ENCODE measurements at regions not wholly inside any gene's neighbourhood (a gene's known extent, or its start where the extent isn't known, plus 50 kb on each side); places are given as distances from the start of the nearest gene placed in this dataset.

DNA sequence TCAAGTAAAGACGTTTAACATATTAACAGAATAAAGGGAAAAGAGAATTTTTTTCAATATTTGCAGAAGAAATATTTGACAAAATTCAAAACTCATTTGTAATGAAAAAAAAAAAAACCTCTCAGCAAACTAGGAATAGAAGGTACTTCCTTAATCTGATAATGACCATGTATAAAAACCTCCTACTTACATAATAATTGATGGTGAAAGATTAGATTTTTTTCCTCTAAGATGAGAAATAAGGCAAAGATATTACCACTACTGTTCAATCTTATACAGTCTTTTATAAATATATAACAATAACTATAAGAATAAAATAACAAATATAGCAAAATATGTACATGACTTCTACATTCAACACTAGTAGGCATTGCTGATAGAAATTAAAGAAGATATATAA, 424.6 kb upstream of the KLF4 start:
- TF ChIP-seq, protein P1, sequence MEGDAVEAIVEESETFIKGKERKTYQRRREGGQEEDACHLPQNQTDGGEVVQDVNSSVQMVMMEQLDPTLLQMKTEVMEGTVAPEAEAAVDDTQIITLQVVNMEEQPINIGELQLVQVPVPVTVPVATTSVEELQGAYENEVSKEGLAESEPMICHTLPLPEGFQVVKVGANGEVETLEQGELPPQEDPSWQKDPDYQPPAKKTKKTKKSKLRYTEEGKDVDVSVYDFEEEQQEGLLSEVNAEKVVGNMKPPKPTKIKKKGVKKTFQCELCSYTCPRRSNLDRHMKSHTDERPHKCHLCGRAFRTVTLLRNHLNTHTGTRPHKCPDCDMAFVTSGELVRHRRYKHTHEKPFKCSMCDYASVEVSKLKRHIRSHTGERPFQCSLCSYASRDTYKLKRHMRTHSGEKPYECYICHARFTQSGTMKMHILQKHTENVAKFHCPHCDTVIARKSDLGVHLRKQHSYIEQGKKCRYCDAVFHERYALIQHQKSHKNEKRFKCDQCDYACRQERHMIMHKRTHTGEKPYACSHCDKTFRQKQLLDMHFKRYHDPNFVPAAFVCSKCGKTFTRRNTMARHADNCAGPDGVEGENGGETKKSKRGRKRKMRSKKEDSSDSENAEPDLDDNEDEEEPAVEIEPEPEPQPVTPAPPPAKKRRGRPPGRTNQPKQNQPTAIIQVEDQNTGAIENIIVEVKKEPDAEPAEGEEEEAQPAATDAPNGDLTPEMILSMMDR (IDR thresholded peaks at IDR 0.05; ENCODE audit: insufficient read depth, low read depth, low read length, missing control alignments): no peak
- H3K4me3 ChIP-seq (ENCODE audit: low read depth, low read length): no peak overlapping the region
- DNase-seq (ENCODE audit: low read depth): no peak

DNA sequence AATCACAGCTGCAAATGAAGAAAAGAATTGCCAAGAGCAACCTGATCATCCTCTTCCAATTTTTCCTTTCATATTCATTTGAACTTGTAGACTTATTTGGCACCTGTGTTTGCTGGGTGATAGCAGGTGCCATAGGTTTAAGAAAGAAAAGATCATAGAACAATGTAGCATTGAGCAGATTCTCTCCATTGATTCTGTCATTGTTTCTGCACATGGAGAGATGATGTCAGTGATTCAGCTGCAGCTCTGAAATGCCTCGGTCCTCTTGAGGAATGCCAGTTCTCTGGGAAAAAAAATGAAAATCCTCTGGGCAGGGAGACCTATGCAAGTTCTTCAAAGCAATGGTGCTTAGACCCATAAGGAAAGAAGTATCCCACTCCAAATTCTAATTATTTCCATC, 418.1 kb upstream of the KLF4 start:
- no peak for DNase-seq (ENCODE audit: low read depth)
- H3K4me3 ChIP-seq (ENCODE audit: low read depth, low read length): no peak overlapping the region
- TF ChIP-seq, protein P1 (IDR thresholded peaks at IDR 0.05; ENCODE audit: insufficient read depth, low read depth, low read length, missing control alignments): no peak

DNA sequence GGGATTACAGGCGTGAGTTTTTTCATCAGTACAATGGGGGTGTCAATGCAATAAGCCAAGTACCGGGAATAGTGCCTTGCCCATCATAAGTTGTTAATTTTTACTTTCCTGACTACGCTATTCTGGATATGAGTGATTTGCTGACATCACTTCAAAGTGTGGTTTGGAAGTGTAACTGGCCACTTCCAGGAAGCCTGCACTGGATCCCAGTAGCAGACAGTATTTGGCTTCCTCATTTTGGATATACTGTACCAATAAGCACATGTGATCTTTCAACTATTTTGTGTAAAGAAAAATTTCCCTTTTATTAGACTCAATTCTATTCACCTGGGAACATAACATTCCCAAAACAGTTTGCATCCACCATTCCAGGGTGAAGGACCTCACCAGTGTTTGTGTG, 417.7 kb upstream of the KLF4 start:
- H3K4me3 ChIP-seq (ENCODE audit: low read depth, low read length): no peak overlapping the region
- TF ChIP-seq, protein P1 (IDR thresholded peaks at IDR 0.05; ENCODE audit: insufficient read depth, low read depth, low read length, missing control alignments): no peak
- DNase-seq (ENCODE audit: low read depth): no peak

DNA sequence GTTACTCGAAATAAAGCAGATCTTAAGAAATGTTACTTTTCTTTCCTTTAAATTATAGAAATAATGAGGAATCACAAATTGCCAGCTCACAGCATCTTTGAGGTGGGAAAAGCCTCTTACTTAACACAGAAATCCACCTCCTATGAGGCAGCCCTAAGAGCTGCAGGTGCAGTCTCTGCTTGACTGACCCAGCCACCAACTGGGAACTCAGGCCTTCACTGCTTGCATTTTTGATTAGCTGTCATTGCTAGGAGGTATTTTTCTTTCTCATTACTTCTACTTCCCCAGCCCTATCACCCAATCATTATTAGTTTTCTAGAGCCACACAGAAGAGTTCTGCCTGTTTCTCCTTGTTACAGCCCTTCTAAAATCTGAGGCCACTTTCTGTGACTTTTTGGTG, 416.5 kb upstream of the KLF4 start:
- DNase-seq (ENCODE audit: low read depth): no peak
- H3K4me3 ChIP-seq (ENCODE audit: low read depth, low read length): no peak overlapping the region
- TF ChIP-seq, protein P1 (IDR thresholded peaks at IDR 0.05; ENCODE audit: insufficient read depth, low read depth, low read length, missing control alignments): no peak

DNA sequence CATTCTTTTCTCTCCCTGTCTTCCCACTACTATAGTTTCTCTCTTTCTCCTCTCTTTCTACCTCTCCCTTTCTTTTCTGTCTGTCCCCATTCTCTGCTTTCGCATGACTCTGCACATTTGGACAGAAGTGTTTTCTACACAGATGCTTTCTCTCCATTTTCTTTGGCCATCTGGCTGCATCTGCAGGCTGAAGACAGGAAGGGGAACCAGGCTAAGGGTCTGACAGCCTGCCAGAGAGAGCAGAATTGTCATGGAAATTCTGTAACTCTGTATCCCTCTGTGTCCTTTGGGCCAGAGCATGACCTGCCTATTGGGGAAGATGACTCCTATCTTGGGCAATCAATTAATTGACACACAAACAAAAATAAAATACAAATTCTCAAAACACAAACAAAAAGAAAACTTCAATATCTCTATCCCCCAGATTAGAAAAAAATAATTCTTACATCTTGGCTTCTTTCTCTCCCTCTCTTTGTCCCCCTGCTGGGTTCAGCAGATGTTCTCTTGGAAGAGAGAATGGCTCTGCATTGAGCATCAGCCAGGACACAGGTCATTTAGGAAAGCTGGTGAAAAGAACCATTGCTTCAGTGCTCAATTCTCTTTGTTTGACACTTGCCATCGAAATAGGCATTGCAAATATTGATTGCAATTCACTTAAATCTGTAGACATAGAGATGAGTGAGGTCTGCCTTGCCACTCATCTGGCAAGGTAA, 415.9 kb upstream of the KLF4 start:
- TF ChIP-seq, protein P1 (IDR thresholded peaks at IDR 0.05; ENCODE audit: insufficient read depth, low read depth, low read length, missing control alignments): no peak
- DNase-seq (ENCODE audit: low read depth): no peak
- no peak overlapping the region for H3K4me3 ChIP-seq (ENCODE audit: low read depth, low read length)

DNA sequence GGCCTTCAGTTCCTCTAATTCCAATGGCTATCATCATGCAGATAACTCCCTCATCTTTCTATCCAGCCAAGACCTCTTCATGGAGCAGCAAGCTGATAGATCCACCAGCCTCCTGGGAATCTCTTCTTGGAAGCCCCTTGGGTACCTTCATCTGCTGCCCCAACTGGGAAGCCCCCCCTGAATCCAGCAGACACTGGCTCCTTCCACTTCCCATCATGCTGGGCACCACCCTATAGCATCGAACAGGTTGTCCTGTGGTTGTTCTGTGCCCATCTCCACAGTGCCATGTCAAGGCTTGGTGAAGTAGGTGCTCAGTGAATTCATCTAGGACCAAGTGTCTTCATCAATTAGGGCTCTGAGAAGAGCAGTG, 410.4 kb upstream of the KLF4 start:
- no peak overlapping the region for H3K4me3 ChIP-seq (ENCODE audit: low read depth, low read length)
- DNase-seq (ENCODE audit: low read depth): no peak
- TF ChIP-seq, protein P1 (IDR thresholded peaks at IDR 0.05; ENCODE audit: insufficient read depth, low read depth, low read length, missing control alignments): no peak

DNA sequence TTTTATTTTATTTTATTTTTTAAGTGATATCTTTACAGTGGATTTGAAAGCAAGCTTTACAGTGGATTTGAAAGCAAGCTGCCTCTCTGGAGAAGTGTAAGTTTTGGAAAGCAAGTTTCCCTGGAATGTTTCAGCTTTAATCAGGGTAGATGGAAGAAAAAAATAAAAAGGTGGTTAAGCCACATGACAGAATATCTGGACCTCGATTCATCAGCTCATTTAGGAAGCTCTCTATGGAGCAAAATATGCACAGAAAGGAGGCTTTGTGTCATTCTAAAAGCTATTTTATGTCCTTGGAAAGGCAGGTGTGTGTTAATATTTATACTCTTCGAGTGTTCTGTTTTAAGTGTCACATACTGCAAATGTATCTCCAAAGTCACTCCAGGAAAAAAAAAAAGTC, 409.2 kb upstream of the KLF4 start:
- DNase-seq (ENCODE audit: low read depth): no peak
- TF ChIP-seq, protein P1 (IDR thresholded peaks at IDR 0.05; ENCODE audit: insufficient read depth, low read depth, low read length, missing control alignments): no peak

More for the DNA sequence above, 409.2 kb upstream of the KLF4 start:
- H3K4me3 ChIP-seq (ENCODE audit: low read depth, low read length): no peak overlapping the region
